Vagina (tissue), 2 donors: ENCODE measurements at regions not wholly inside any gene's neighbourhood (a gene's known extent, or its start where the extent isn't known, plus 50 kb on each side); places are given as distances from the start of the nearest gene placed in this dataset.

Experiments
- DNase-seq, 2 donors: peaks; one replicate each; pipeline ENCODE4 v3.0.0-alpha.2; 2017; ENCODE audit errors: extremely low spot score in 2 of 2
- H3K27ac ChIP-seq: fragments of 200-600 bp; sonication (generic); one replicate; pipeline ENCODE4 v1.5.1; 2019
- H3K27me3 ChIP-seq: fragments of 200-600 bp; sonication (generic); one replicate; pipeline ENCODE4 v1.5.1; 2019
- H3K36me3 ChIP-seq, 2 donors: fragments of 200-600 bp; sonication (generic); one replicate each; pipeline ENCODE4 v1.5.1; 2017 to 2019
- H3K4me1 ChIP-seq: fragments of 200-600 bp; sonication (generic); one replicate; pipeline ENCODE4 v1.5.1; 2019
- H3K4me3 ChIP-seq, 2 donors: fragments of 200-600 bp; sonication (generic); 1 replicate in 1 of 2; 2 replicates in 1 of 2; pipeline ENCODE4 v1.5.1; 2016 to 2019
- H3K9me3 ChIP-seq: fragments of 200-600 bp; sonication (generic); one replicate; pipeline ENCODE4 v1.5.1; 2019
- CTCF ChIP-seq, 3 experiments: fragments of 450-650 bp in 2 of 3; fragments of 200-600 bp in 1 of 3; sonication (generic) in 1 of 3; IDR thresholded peaks; one replicate each; pipeline ENCODE4 v1.5.1; 2017 to 2019; ENCODE audit warnings: antibody characterized with exemption in 3 of 3, mild to moderate bottlenecking in 2 of 3, moderate library complexity in 2 of 3
- POLR2A ChIP-seq, 2 donors: fragments of 450-650 bp; IDR thresholded peaks; one replicate each; pipeline ENCODE4 v1.6.1; 2017; ENCODE audit warnings: antibody characterized with exemption in 2 of 2, mild to moderate bottlenecking in 2 of 2, moderate library complexity in 2 of 2
- POLR2AphosphoS5 ChIP-seq, 2 donors: sonication (generic); formaldehyde crosslinking; IDR thresholded peaks; one replicate each; pipeline ENCODE4 v1.9.0; 2017; ENCODE audit warnings: antibody characterized with exemption in 2 of 2, mild to moderate bottlenecking in 2 of 2, low read depth in 1 of 2; ENCODE audit not compliant: insufficient read depth in 1 of 2
- intact Hi-C: fragments of 100-400 bp; cut with DNase I; formaldehyde crosslinking; loops from one replicate; pipeline ENCODE4 v1.15.1; 2023

- no peak overlapping the region for H3K4me3 ChIP-seq
- intact Hi-C loops, result no loop called here
- no peaks in the 10 kb centered on the region for H3K36me3 ChIP-seq
- peak in 1 of 2 donors; percentile 54 for DNase-seq
- H3K9me3 ChIP-seq, result no peaks in the 10 kb centered on the region
- no peaks in the 10 kb centered on the region for H3K27me3 ChIP-seq
- no peak overlapping the region for H3K27ac ChIP-seq
- no peaks in the 10 kb centered on the region for H3K4me1 ChIP-seq
- no peak for TF ChIP-seq POLR2A (IDR thresholded peaks at IDR 0.05)
- TF ChIP-seq POLR2AphosphoS5 (IDR thresholded peaks at IDR 0.05; ENCODE audit: insufficient read depth in 1 of 2, low read depth in 1 of 2), result no peak
- no peak for TF ChIP-seq CTCF (IDR thresholded peaks at IDR 0.05)
Measured at GRCh38 chr7:156435486-156436231, 204.9 kb upstream of the RNF32 start.

GRCh38 chr7:156434706-156435105 is 205.9 kb upstream of the RNF32 start:
- no peak overlapping the region for H3K27ac ChIP-seq
- no peak overlapping the region for H3K4me3 ChIP-seq
- H3K4me1 ChIP-seq, result no peaks in the 10 kb centered on the region
- H3K27me3 ChIP-seq, result no peaks in the 10 kb centered on the region
- peak in 1 of 2 donors; percentile 65 for DNase-seq
- H3K9me3 ChIP-seq, result no peaks in the 10 kb centered on the region
- TF ChIP-seq POLR2AphosphoS5 (IDR thresholded peaks at IDR 0.05; ENCODE audit: insufficient read depth in 1 of 2, low read depth in 1 of 2) (no peak), CTCF (IDR thresholded peaks at IDR 0.05) (no peak), POLR2A (IDR thresholded peaks at IDR 0.05) (no peak)
- H3K36me3 ChIP-seq, result no peaks in the 10 kb centered on the region
- intact Hi-C loops, result no loop called here

DNA sequence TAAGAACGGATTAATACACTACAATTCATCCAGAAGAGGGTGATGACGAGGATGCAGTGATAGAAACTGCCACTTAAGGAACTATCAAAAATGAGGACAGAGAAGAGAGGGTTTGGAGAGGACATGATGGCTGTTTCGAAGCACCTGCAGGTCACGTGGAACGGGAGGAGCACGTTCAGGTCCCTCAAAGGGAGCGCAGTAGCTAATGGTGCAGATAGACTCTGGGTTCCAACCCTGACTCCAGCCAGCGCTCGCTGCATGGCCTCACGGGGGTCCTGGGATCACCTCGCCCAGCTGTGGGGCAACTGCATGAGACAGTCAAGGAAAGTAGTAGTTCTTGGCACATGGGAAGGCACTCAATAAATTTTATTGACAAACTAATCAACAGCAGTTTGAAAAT is 208.6 kb upstream of the RNF32 start:
- H3K36me3 ChIP-seq, result no peaks in the 10 kb centered on the region
- peak in 1 of 2 donors; percentile 58 for DNase-seq
- no peaks in the 10 kb centered on the region for H3K27me3 ChIP-seq
- no peaks in the 10 kb centered on the region for H3K9me3 ChIP-seq
- no peak overlapping the region for H3K4me3 ChIP-seq
- no peak for TF ChIP-seq POLR2AphosphoS5 (IDR thresholded peaks at IDR 0.05; ENCODE audit: insufficient read depth in 1 of 2, low read depth in 1 of 2)
- TF ChIP-seq POLR2A (IDR thresholded peaks at IDR 0.05), result no peak
- no peak for TF ChIP-seq CTCF (IDR thresholded peaks at IDR 0.05)
- H3K4me1 ChIP-seq, result no peaks in the 10 kb centered on the region
- intact Hi-C loops, result no loop called here
- H3K27ac ChIP-seq, result no peak overlapping the region

DNA sequence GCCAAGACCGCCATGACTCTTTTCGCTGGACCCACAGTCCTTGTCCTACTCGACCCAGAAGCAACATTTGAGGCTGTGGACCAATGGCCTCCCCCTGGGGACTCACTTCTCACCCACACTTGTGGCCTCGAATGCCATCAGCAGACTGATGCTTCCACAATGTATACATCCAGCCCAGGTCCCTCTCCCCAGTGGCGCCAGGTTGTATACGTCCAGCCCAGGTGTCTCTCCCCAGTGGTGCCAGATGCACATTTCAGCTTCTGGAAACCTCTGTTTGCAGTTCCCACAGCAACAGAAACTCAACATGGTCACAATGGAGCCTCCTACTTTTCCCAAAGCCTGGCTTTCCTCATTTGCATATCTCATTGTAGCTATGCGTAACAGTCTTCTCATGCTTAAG is 210.5 kb upstream of the RNF32 start:
- H3K36me3 ChIP-seq, result no peaks in the 10 kb centered on the region
- H3K4me3 ChIP-seq, result no peak overlapping the region
- TF ChIP-seq POLR2AphosphoS5 (IDR thresholded peaks at IDR 0.05; ENCODE audit: insufficient read depth in 1 of 2, low read depth in 1 of 2) (no peak), POLR2A (IDR thresholded peaks at IDR 0.05) (no peak), CTCF (IDR thresholded peaks at IDR 0.05) (no peak)
- no peaks in the 10 kb centered on the region for H3K4me1 ChIP-seq
- intact Hi-C loops, result no loop called here
- H3K27ac ChIP-seq, result no peak overlapping the region
- no peaks in the 10 kb centered on the region for H3K9me3 ChIP-seq
- peak in 1 of 2 donors; percentile 64 for DNase-seq
- H3K27me3 ChIP-seq, result no peaks in the 10 kb centered on the region

DNA sequence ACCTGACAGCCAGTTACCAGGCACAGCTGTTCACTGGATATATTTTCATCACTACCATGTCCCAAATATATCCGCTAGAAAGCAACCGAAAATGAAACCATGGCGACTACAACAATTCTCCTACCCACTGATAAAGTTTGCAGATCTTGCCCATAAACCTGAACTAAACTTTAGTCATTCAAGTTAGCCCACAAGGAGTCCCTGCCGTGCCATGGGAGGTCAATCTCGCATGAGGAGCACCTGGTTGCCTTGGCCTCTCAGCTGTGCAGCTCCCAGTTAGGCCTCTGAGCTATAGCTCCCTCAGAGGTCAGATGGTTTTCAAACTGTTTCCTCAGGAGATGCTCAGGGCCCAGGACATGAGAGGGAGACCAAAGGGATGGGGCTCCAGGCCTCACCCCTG is 211.1 kb upstream of the RNF32 start:
- no peaks in the 10 kb centered on the region for H3K36me3 ChIP-seq
- no peaks in the 10 kb centered on the region for H3K4me1 ChIP-seq
- intact Hi-C loops, result no loop called here
- no peaks in the 10 kb centered on the region for H3K9me3 ChIP-seq
- no peaks in the 10 kb centered on the region for H3K27me3 ChIP-seq
- DNase-seq, result no peak
- H3K4me3 ChIP-seq, result no peak overlapping the region
- no peak for TF ChIP-seq POLR2A (IDR thresholded peaks at IDR 0.05)
- TF ChIP-seq POLR2AphosphoS5 (IDR thresholded peaks at IDR 0.05; ENCODE audit: insufficient read depth in 1 of 2, low read depth in 1 of 2), result no peak
- no peak for TF ChIP-seq CTCF (IDR thresholded peaks at IDR 0.05)
- no peak overlapping the region for H3K27ac ChIP-seq
